HG03196 (cell line): ENCODE measurements at regions not wholly inside any gene's neighbourhood (a gene's known extent, or its start where the extent isn't known, plus 50 kb on each side); places are given as distances from the start of the nearest gene placed in this dataset.
"Not testable (repeated sequence)": the region's sequence is repeated elsewhere in the genome, so short reads cannot be mapped to it uniquely, and the experiment has no call there.

Source experiments
- ATAC-seq: cut with Tn5 transposase; IDR thresholded peaks from one replicate; pipeline ENCODE4 v1.9.1; 2021; ENCODE audit not compliant: unreplicated experiment

DNA sequence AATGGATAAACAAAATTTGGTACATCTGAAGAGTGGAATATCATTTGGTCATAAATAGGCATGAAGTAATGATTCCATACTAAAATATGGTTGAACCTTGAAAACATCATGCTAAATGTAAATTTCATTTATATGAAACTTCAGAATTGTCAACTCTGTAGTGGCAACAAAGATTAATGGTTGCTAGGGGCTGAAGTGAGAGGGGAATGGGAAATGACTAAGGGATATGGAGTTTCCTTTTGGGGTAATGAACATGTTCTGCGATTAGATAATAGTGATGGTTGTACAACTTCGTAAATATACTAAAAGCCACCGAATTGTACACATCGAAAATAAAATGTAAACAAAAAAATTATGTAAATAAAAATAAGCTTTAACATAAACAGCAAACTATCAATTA is 384.1 kb upstream of the STEAP1 start:
- no peak for ATAC-seq

- ATAC-seq, result no peak
Observed at GRCh38 chr7:89771003-89771636, 383.1 kb upstream of the STEAP1 start.

GRCh38 chr7:89772276-89772675 is 382.0 kb upstream of the STEAP1 start:
- no peak for ATAC-seq

- no peak for ATAC-seq
Observed at GRCh38 chr7:89773611-89774010, 380.7 kb upstream of the STEAP1 start.

- no peak for ATAC-seq
Observed at GRCh38 chr7:89775459-89775858, 378.8 kb upstream of the STEAP1 start.

DNA sequence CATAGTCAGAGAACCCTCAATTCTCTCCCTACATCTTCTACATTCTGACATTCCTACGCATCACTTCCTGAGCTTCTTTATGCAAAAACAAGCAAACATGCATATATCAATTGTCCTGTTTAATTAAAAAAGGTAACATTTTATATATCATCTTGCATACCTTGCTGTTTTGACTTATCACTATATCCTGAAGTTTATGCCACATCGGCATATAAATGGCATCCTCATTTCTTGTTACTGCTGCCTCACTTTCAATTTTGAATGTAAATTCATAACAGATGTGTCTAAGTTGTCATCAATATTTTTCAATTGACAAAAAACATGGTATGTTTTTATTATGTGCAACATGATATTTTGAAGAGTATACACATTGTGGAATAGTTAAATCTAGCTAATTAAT is 377.3 kb upstream of the STEAP1 start:
- no peak for ATAC-seq

GRCh38 chr7:89777499-89777898 is 376.8 kb upstream of the STEAP1 start:
- no peak for ATAC-seq

DNA sequence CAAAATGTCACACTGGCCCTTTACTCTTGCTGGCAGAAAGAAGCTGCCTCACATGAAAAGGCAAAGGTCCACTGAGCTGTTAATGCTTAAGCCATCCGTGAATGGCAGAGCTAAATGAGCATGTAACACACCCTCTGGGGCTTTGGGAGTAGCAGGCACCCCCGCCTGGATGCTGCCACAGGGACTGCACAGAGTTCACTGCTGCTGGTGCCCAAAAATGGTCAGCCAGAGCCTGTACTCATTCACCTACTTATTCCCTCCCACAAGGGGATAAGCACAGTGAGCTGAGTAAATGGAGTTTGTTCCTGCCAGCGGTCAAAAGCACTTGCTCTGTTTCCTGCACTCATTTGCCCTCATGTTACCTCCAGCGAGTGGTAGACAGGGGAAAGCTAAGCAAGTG is 374.0 kb upstream of the STEAP1 start:
- no peak for ATAC-seq

DNA sequence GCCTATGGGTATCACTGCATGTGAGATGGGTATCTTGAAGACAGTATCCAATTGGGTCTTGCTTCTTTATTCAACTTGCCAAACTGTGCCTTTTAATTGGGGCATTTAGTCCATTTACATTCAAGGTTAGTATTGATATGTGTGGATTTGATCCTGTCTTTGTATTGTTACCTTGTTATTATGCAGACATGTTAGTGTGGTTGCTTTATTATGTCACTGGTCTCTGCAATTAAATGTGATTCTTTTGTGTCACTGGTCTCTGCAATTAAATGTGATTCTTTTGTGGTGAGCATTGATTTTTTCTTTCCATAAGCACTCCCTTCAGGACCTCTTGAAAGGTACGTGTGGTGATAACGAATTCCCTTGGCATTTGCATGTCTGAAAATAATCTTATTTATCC is 357.8 kb upstream of the STEAP1 start:
- ATAC-seq, result no peak

DNA sequence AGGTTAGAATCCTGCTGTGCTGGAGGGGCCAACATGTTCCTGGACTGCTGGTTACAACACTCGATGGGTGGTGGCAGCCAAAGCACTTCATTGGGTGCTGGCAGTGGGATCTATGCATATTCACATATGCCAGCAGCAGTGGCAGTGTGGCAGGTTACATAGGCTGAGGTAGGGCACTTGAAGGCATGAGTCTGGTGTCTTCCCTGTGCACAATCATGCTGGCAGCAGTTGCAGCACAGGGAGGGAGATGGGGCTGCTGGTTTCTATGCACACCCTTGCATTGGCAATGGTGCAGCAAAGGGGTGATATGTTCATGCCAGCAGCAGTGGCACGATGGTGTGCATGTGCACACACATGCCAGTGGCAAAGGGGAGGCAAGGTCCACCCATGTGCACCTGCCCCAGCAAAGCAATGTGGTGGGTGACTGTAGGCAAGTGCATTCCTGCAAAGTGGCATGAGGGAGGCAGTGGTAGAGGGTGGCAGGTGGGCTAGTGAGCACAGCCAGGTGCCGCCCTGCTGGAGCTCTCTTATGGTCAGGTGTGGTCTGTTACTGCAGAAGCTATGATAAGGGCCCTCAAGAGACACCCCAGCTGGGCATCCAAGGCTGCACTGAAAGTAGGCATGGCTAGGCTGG is 356.2 kb upstream of the STEAP1 start:
- ATAC-seq, result no peak

- ATAC-seq, result no peak
Observed at GRCh38 chr7:89798599-89798996, 355.7 kb upstream of the STEAP1 start.

GRCh38 chr7:89800761-89801160 is 353.5 kb upstream of the STEAP1 start:
- no peak for ATAC-seq

DNA sequence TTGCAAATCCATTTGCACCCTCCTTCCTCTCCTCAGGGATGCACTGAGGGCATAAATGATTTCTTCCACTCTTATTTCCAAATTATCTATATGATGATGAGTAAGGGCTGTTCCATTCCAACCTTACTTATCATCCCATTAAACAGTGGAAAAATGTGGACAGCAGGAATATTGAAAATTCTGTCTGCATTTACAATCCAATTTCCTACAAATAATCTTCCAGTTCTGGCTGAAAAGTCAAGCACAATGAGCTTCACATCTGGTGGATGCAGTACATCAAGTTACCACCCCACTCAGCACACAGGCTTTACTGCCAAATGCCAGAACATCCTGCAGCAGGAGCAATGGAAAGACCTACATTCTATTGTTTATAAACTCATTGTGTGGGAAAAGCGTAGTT is 345.0 kb upstream of the STEAP1 start:
- ATAC-seq, result no peak

GRCh38 chr7:89813081-89813480 is 341.2 kb upstream of the STEAP1 start:
- ATAC-seq, result no peak

DNA sequence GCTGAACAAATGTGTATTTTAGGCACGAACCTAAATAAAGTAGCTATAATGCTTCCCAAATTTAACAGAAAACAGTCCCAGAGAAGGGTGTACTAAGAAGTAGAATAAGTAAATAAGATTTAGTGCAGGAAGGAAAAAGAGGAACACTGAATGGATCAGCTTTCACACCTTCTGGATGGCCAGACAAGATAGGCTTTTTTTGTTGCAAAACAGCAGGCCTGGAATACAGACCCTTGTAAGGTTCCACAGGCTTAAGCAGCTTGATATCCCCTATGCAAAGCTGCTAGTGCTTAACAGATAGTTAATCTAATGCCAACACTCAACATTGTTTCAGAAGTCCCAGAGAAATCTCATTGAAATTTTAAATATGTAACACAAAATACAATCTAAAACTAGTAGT is 328.1 kb upstream of the STEAP1 start:
- ATAC-seq, result no peak

DNA sequence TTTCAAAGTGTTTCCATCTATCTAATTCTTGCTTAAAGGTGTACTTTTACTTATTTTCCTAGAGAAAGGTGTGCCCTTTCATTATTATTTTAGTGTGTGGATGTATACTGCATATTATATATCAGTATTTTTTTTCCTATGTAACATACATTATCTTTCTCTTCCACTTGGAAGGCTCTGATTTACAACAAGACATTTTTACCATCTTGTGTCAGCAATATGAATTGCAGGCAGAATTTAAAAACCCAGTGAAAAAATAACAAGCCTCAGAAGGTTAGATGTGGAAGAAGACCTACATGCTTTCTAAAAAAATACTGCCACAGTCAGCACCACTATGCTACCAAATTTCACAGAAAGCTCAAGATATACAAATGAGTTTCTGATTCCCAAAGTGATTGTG is 327.7 kb upstream of the STEAP1 start:
- no peak for ATAC-seq

GRCh38 chr7:89837515-89837914 is 316.8 kb upstream of the STEAP1 start:
- no peak for ATAC-seq

- ATAC-seq, result no peak
Observed at GRCh38 chr7:89839329-89839728, 314.9 kb upstream of the STEAP1 start.

GRCh38 chr7:89845952-89846351 is 308.3 kb upstream of the STEAP1 start:
- no peak for ATAC-seq

- no peak for ATAC-seq
Observed at GRCh38 chr7:89849052-89849451, 305.2 kb upstream of the STEAP1 start.

DNA sequence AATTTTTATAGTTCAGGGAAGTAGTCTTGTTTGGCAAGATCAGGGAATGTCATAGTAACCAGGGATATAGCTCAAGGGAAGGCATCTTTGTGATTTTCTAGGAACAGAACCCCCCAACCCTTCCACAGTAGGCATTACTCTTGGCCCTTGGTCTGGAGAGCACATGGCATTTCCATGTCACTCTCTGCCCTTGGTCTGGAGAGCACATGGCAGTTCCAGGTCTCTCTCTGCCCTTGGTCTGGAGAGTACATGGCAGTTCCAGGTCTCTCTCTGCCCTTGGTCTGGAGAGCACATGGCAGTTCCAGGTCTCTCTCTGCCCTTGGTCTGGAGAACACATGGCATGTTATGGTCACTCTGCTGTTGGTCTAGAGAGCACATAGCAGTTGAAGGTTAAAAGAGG is 297.2 kb upstream of the STEAP1 start:
- not testable (repeated sequence) for ATAC-seq

DNA sequence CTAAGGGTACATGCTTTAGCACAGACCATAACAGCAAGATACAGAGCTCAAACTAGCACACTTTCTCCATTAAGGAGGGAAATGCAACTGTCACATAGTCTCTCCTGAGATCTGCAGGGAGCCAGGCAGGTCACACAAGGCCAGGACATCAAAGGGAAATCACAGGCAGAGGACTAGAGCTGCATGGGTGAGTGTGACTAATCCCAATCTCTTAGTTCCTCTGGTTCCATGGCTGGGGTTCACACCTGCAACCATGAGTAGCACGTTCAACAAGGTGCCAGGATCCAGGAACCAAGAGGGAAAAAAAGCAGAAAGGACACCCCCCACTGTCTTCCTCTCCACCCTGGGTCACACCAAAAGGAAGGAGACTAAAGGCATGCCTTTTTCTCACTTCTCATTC is 296.5 kb upstream of the STEAP1 start:
- ATAC-seq, result no peak

GRCh38 chr7:89887489-89887888 is 266.8 kb upstream of the STEAP1 start:
- ATAC-seq, result no peak
